22Rv1 (cell line): ENCODE measurements at regions not wholly inside any gene's neighbourhood (a gene's known extent, or its start where the extent isn't known, plus 50 kb on each side); places are given as distances from the start of the nearest gene placed in this dataset.

ENCODE experiments used
- CTCF ChIP-seq: fragments of 450-650 bp; IDR thresholded peaks from 2 replicates; pipeline ENCODE4 v1.5.1; 2017; ENCODE audit warnings: mild to moderate bottlenecking
- ZFX ChIP-seq: fragments of 450-650 bp; IDR thresholded peaks from 2 replicates; pipeline ENCODE4 v1.6.1; 2017; ENCODE audit warnings: antibody characterized with exemption, borderline replicate concordance

DNA sequence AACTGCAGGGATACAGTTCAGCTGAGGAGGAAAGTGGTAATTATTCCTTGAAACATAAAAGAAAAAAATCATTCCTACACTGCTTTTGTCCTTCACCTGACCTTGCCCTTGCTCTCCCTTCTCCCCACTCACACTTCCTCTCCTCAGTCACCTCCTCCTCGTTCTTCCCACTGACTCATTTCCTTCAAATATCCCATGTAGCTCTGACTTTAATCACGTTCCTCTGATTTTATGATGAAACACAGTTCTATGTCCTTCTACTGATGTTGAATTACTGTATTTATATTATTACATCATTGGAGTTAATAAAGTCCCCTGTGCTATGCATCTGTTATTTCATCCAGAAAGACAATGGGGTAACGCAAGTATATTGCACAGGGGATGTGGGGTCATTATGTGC, 575.6 kb downstream of the POM121L12 start:
- no peak for TF ChIP-seq CTCF
- no peak for TF ChIP-seq ZFX
